ENCODE measurements at regions not wholly inside any gene's neighbourhood (a gene's known extent, or its start where the extent isn't known, plus 50 kb on each side); places are given as distances from the start of the nearest gene placed in this dataset.
A peak's percentile ranks its signal among the peaks of the same experiment; 100 is the strongest.

- peaks cover 15% of the 10 kb centered on the region for H3K4me1 ChIP-seq (ENCODE audit: insufficient read depth, low read length)
- H3K4me3 Mint-ChIP-seq, result no peak overlapping the region
- H3K9me3 Mint-ChIP-seq, result no peaks in the 10 kb centered on the region
- TF ChIP-seq CTCF (IDR thresholded peaks at IDR 0.05), result no peak
- CTCF ChIA-PET, result no interaction called here
- POLR2A ChIA-PET, result interaction anchor here (6.2 kb wide), 1 partner anchor 25 kb away, joined by 93 read pairs; no protein-coding TSS in a partner anchor
- intact Hi-C loops (cut with DNase I, micrococcal nuclease), result no loop called here
- peaks cover 43% of the 10 kb centered on the region for H3K4me1 Mint-ChIP-seq (ENCODE audit: low read depth)
- no peak overlapping the region for H3K4me3 ChIP-seq (ENCODE audit: low read length)
- H3K36me3 Mint-ChIP-seq (ENCODE audit: low read depth), result peaks cover 27% of the 10 kb centered on the region
- no peak for DNase-seq
- no peak overlapping the region for H3K27ac ChIP-seq (ENCODE audit: low read depth in 1 of 2, low read length in 2 of 2)
- ATAC-seq (ENCODE audit: poor library complexity), result no peak
- no peak overlapping the region for H3K27ac Mint-ChIP-seq
- H3K9me3 ChIP-seq (ENCODE audit: control insufficient read depth in 1 of 2, insufficient read depth in 1 of 2, low read length in 2 of 2), result peaks cover 0 to 8% of the 10 kb centered on the region in 2 experiments
- H3K27me3 ChIP-seq (ENCODE audit: control insufficient read depth in 1 of 2, insufficient read depth in 2 of 2, low read length in 2 of 2), result no peaks in the 10 kb centered on the region
- H3K36me3 ChIP-seq (ENCODE audit: insufficient read depth, low read length), result no peaks in the 10 kb centered on the region
- no peaks in the 10 kb centered on the region for H3K27me3 Mint-ChIP-seq
Measured at GRCh38 chr6:1551249-1551648, 58.5 kb upstream of the FOXC1 start.

- Histone ChIP-seq H3K27ac (ENCODE audit: low read depth in 1 of 2, low read length in 2 of 2) (no peak overlapping the region), H3K9me3 (ENCODE audit: control insufficient read depth in 1 of 2, insufficient read depth in 1 of 2, low read length in 2 of 2) (peaks cover 0 to 8% of the 10 kb centered on the region in 2 experiments), H3K27me3 (ENCODE audit: control insufficient read depth in 1 of 2, insufficient read depth in 2 of 2, low read length in 2 of 2) (no peaks in the 10 kb centered on the region), H3K36me3 (ENCODE audit: insufficient read depth, low read length) (no peaks in the 10 kb centered on the region), H3K4me3 (ENCODE audit: low read length) (no peak overlapping the region), H3K4me1 (ENCODE audit: insufficient read depth, low read length) (peaks cover 15% of the 10 kb centered on the region)
- peak; percentile 26 for ATAC-seq (ENCODE audit: poor library complexity)
- Mint-ChIP-seq H3K27me3 (no peaks in the 10 kb centered on the region), H3K4me1 (ENCODE audit: low read depth) (peaks cover 43% of the 10 kb centered on the region), H3K36me3 (ENCODE audit: low read depth) (peaks cover 22% of the 10 kb centered on the region), H3K27ac (peak overlapping the region; percentile 47), H3K9me3 (no peaks in the 10 kb centered on the region), H3K4me3 (no peak overlapping the region)
- intact Hi-C loops (cut with DNase I, micrococcal nuclease), result no loop called here
- peak in 3 of 14 experiments; percentile 51 to 54 (median 54) for DNase-seq
- ChIA-PET CTCF (interaction anchor here (0.9 to 1.6 kb wide), 6 partner anchors 8 to 28 kb away, joined by 3 to 16 read pairs (median 3); no protein-coding TSS in a partner anchor), POLR2A (interaction anchor here (0.7 to 6.2 kb wide), 5 partner anchors 10 to 27 kb away, joined by 3 to 93 read pairs (median 5); no protein-coding TSS in a partner anchor)
- peak; percentile 30 for TF ChIP-seq CTCF (IDR thresholded peaks at IDR 0.05)
Measured at GRCh38 chr6:1552296-1552761, 57.4 kb upstream of the FOXC1 start.

DNA sequence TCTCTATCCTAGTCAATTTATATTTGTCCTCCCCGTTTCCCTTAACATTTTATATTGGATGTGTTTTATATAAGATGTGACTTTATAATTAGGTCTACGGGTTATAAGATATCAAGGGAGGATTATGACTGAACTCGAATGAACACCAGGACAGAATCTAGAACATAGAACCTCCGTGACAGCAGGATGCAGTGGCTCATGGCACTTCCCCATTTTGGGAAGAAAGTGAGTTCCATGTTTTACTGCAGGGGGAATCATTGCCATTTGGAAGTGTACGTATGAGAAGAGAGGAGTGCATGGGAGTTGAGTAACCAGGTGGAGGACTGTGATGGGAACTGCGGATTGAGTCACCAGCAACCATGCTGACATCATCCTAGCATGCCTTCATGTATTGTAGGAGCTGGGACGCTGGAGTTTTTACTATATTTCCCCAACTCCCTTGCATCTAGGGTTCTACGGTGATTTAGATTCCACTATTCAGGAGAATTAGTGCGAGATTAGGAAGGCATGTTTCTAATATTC lies 56.1 kb upstream of the FOXC1 start:
- ATAC-seq (ENCODE audit: poor library complexity) (no peak), DNase-seq (no peak)
- no peaks in the 10 kb centered on the region for H3K36me3 ChIP-seq (ENCODE audit: insufficient read depth, low read length)
- peak overlapping the region; percentile 78 for H3K27ac Mint-ChIP-seq
- H3K36me3 Mint-ChIP-seq (ENCODE audit: low read depth), result peaks cover 11% of the 10 kb centered on the region
- peaks cover 15% of the 10 kb centered on the region for H3K4me1 ChIP-seq (ENCODE audit: insufficient read depth, low read length)
- intact Hi-C loops (cut with DNase I, micrococcal nuclease), result no loop called here
- peaks cover 43% of the 10 kb centered on the region for H3K4me1 Mint-ChIP-seq (ENCODE audit: low read depth)
- POLR2A ChIA-PET, result interaction anchor here (1.7 to 6.2 kb wide), 4 partner anchors 16 to 28 kb away, joined by 6 to 93 read pairs (median 7); no protein-coding TSS in a partner anchor
- H3K27ac ChIP-seq (ENCODE audit: low read depth in 1 of 2, low read length in 2 of 2), result no peak overlapping the region
- TF ChIP-seq CTCF (IDR thresholded peaks at IDR 0.05), result no peak
- H3K9me3 ChIP-seq (ENCODE audit: control insufficient read depth in 1 of 2, insufficient read depth in 1 of 2, low read length in 2 of 2), result peaks cover 0 to 8% of the 10 kb centered on the region in 2 experiments
- peak overlapping the region; percentile 80 for H3K4me3 Mint-ChIP-seq
- CTCF ChIA-PET, result interaction anchor here (1.5 kb wide), 1 partner anchor 30 kb away, joined by 16 read pairs; no protein-coding TSS in a partner anchor
- no peaks in the 10 kb centered on the region for H3K27me3 ChIP-seq (ENCODE audit: control insufficient read depth in 1 of 2, insufficient read depth in 2 of 2, low read length in 2 of 2)
- no peak overlapping the region for H3K4me3 ChIP-seq (ENCODE audit: low read length)
- no peaks in the 10 kb centered on the region for H3K27me3 Mint-ChIP-seq
- no peaks in the 10 kb centered on the region for H3K9me3 Mint-ChIP-seq

All from CD4-positive, alpha-beta T cell (primary cell).